ENCODE measurements at regions not wholly inside any gene's neighbourhood (a gene's known extent, or its start where the extent isn't known, plus 50 kb on each side); places are given as distances from the start of the nearest gene placed in this dataset.

DNA sequence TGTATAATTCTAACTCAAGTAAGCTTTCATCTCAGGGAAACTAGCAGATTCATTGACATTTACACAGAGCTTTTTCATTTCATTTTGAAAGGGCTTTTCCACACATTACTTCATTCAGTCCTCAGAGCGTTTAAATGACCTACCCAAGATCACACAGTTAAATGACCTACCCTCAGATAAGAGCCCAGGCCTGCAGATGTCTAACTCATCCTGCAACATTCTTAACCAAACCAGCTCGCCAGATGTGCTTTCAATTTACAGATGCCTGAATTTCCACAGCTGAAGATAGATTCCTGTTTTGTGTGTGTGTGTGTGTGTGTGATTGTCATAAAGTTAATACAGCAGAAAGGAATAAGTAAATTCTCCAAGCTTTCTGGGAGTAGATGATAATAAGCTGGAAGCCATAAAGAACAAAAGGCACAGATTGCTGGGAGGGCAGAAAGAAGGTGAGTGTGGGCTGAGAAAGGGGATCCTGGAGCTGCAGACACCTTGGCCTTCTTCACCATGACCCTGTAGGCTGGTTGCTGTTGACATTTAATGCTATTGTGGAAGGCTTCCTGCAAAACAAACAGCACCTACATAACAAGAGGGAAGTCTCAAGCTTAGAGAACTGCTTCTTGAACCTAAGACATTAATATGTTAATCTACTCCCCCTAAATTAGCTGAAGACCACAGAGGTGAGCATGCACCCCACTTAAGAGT, 489.7 kb upstream of the CELF2 start:
- DNase-seq (ENCODE audit: low read depth): no peak

DNA sequence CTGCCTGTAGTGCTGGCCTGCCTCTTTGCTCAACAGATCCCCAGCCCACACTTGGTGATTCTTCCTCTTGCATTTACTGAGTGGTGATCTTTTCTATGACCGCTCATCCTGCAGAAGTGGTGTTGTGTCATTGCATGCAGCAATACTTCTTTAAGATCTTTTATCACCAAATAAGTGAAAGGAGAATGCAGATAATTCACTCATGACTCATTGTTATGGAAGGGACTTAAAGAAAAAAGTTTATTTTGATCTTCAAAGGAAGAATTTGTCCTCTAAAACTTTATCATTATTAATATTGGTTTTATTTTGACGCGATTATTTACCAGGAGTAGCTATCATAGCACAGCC, 489.1 kb upstream of the CELF2 start:
- no peak for DNase-seq (ENCODE audit: low read depth)

GRCh38 chr10:10530313-10530712, 487.4 kb upstream of the CELF2 start:
- DNase-seq (ENCODE audit: low read depth): no peak

DNA sequence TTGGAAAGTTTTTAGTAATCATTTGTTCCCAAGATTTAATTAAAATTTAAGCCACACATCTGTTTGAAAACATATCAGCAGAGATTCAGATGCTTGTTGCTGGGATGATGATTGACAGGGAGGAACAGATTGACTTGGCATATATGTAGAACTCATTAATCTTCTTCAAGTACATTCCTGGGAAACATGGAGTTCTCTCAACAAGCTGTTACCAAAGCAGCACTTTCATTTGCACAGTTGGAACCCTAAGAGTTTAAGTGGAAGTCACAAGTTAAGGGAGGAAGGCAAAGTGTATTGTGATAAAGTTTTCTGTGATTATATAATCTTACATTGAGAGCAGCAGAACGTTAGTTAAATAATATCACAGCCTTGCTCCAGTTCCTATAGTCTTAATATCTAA, 485.4 kb upstream of the CELF2 start:
- no peak for DNase-seq (ENCODE audit: low read depth)

- no peak for DNase-seq (ENCODE audit: low read depth)
Measured at GRCh38 chr10:10532826-10533225, 484.8 kb upstream of the CELF2 start.

GRCh38 chr10:10533437-10533836, 484.2 kb upstream of the CELF2 start:
- peak; percentile 22 for DNase-seq (ENCODE audit: low read depth)

DNA sequence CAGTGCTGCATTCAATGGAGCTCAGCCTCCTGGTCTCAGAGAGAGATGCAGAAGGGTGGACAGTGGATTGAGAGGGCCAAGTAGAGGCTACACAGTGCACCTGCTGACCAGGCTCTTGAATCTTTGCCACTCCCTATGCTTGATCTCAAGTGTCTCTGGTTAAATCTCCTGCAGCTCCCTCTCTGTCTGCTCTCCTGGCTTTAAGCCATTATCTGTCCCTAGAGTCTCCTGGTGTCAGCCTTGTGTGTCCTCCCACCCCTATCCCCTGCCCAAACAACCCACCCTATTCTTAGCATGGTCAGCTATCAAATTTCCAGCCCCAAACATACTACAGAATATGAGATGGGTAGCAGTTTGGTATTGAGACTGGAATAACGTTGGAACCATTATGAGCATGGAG, 479.3 kb upstream of the CELF2 start:
- no peak for DNase-seq (ENCODE audit: low read depth)

DNA sequence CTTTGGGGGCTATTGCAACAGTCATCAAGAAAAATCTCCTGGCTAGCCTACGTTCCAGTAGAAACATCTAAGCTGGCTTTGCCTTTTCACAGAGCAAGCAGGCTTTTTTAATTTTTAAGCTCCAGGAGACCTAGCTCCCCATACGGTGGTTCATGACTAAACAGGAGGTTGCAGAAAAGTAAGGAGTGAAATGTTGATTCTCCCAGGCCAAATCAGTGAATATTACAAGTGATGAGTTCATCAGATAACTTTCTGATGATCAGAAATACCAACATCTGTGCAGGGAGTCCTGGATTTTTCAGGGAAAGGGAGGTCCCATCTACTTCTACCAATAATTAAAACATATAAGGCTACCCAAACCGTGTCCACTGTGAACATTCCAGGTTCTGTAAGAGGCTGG, 477.3 kb upstream of the CELF2 start:
- no peak for DNase-seq (ENCODE audit: low read depth)

DNA sequence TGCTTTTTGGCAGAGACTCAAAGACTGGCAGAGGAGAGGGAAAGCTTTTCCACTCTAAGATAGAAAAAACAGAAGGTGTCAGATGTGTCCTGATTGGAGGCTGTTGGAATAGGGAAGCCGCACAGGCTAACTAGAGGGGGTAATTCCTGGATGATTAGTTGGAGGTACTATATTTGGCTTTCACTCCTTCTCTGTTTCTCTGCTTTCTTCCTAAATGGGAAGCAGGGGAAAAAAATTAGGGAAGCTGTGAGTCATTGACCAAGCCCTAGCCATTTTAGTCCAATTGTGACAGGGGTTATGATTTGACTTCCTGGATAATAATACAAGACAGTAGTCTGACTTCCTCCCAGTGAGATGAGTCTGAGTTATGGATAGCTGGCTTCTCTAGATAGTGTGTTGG, 475.2 kb upstream of the CELF2 start:
- DNase-seq (ENCODE audit: low read depth): peak; percentile 31

DNA sequence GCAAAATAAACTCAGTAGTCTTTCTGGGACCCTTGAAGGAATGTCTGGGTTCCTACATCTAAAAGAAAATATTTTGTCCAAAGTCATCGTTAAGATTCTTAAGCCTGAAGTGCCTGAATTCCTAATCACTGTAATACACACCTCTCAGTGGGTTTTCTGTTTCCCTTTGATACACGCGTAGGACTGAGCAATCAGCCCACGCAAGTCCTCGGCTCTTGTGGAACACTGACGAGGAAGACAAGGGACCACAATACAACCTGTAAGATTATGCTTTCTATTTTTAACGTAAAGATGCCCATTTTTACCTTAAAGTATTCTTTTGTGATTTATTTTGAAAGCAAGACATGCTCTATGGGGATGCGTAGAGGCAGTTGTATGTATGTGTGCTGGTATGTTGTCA, 472.8 kb upstream of the CELF2 start:
- no peak for DNase-seq (ENCODE audit: low read depth)

GRCh38 chr10:10545771-10546170, 471.9 kb upstream of the CELF2 start:
- DNase-seq (ENCODE audit: low read depth): no peak

- DNase-seq (ENCODE audit: low read depth): no peak
Measured at GRCh38 chr10:10551596-10552301, 465.9 kb upstream of the CELF2 start.

DNA sequence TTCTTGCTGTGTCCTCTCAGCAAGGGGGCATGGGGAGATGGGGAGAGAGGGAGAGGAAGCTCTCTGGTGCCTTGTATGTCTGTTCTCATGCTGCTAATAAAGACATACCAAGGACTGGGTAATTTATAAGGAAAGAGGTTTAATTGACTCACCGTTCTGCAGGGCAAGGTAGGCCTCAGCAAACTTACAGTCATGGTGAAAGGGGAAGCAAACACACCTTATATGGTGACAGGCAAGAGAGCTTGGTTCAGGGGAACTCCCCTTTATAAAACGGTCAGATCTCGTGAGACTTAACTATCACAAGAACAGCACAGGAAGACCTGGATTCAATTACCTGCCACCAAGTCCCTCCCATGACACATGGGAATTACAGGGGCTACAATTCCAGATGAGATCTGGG, 464.7 kb upstream of the CELF2 start:
- no peak for DNase-seq (ENCODE audit: low read depth)

- peak; percentile 76 for DNase-seq (ENCODE audit: low read depth)
Measured at GRCh38 chr10:10564081-10564794, 453.4 kb upstream of the CELF2 start.

- no peak for DNase-seq (ENCODE audit: low read depth)
Measured at GRCh38 chr10:10576937-10577336, 440.7 kb upstream of the CELF2 start.

- DNase-seq (ENCODE audit: low read depth): no peak
Measured at GRCh38 chr10:10579709-10580108, 438.0 kb upstream of the CELF2 start.

DNA sequence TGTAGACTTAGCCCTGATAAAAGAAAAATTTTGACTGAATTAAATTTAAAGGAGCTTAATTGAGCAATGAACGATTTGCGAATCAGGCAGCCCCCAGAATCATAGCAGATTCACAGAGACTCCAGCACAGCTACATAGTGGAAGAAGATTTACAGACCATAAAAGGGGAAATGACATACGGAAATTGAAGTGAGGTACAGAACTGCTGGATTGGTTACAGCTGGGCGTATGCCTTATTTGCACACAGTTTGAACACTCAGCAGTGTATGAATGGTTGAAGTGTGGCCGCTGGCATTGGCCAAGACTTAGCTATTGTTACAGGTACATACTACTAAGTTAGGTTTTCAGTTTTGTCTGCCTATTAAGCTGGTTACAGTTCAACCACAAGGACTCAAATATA, 433.5 kb upstream of the CELF2 start:
- no peak for DNase-seq (ENCODE audit: low read depth)

GRCh38 chr10:10587744-10588393, 429.8 kb upstream of the CELF2 start:
- no peak for DNase-seq (ENCODE audit: low read depth)

DNA sequence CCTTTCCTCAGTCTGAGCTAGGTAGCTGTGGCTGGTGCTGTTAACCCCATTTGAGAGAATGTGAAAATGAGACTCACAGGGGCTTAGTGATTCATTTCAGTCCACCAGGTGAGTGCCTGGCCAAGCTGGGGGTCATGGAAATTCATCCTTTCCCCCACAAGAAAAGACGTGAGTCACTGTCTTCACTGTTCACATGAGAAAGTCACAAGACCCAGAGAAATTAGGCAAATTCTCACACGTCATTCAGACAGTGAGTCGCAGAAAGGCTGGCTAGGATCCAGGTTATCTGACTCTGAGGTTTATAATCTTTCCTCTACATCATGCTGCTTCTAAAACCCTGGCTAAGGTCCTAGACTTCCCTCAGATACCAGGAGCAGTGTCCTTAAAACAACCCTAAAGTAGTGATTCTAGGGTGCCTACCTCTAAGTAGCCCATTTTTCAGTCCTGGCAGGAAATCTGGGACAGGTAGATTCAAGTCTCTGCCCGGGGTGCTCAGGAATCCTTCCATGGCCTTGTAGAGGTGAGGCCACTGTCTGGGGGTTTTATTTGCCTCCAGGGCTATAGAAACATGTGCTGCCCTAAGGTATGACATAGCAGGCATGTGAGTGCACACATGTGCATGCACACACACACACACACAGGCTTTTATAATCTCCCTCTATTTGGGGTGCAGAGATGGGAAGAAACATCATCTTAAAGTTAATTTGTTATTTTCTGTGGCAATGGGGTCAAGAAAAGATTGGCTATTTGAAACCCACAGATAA, 427.9 kb upstream of the CELF2 start:
- peak; percentile 69 for DNase-seq (ENCODE audit: low read depth)

DNA sequence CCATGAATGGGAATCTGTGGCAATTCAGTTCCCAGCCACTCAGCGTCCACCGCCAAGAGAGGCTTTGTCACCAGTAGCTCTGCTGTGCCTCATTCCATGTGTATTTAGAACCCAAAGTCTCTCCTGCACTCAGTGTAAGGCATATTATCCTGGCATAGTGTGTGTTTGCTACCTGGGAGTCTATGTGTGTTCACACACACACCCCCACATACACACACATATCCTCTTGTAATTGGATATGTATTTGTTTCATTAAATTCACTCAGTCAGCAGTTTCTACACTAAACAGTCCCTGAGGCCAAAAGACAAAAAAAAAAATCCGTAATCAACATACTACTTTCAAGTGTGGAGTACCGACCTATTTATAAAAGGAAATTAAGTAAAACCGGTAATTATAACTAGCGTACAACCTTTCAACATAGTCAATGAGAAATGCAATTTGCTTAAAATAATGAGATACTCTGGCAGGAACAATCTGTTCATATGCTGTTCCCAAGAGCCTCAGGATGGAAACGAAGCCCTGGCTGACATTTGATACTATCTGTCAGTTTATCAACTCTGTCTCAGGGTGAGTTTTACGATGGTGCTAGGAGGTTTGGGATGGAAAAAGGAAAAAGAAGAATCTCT, 425.8 kb upstream of the CELF2 start:
- DNase-seq (ENCODE audit: low read depth): no peak

GRCh38 chr10:10596256-10596655, 421.4 kb upstream of the CELF2 start:
- no peak for DNase-seq (ENCODE audit: low read depth)

DNA sequence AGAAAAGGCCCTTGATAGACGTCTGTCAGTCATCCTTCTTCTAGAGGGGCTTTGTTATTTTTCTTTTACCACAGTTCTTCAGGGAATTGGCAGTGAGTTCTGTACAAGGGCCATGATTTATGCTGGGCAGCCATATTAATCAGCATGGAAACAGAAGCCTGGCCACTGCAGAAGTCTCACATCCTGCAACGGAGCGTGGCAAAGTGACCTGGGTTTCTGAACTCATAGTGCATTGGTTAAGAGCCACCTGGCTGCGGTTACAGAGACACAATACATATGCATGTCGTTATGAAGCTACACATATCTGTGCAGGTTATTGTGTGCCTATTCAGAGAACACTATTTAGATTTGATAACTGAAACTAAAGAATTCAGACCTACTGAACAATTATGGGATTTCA, 419.4 kb upstream of the CELF2 start:
- no peak for DNase-seq (ENCODE audit: low read depth)

All from fibroblast of the conjunctiva (primary cell).